GM19397 (cell line): ENCODE measurements at regions not wholly inside any gene's neighbourhood (a gene's known extent, or its start where the extent isn't known, plus 50 kb on each side); places are given as distances from the start of the nearest gene placed in this dataset.

ENCODE experiments used
- ATAC-seq: cut with Tn5 transposase; IDR thresholded peaks from one replicate; pipeline ENCODE4 v1.9.1; 2021; ENCODE audit warnings: mild to moderate bottlenecking, moderate library complexity; ENCODE audit not compliant: unreplicated experiment

GRCh38 chr2:223369889-223370288 lies 232.3 kb downstream of the SCG2 start:
- no peak for ATAC-seq

- no peak for ATAC-seq
These were observed 218.8 kb downstream of the SCG2 start for GRCh38 chr2:223383315-223383714.

GRCh38 chr2:223386189-223386588 lies 216.0 kb downstream of the SCG2 start:
- no peak for ATAC-seq

GRCh38 chr2:223386984-223387383 lies 215.2 kb downstream of the SCG2 start:
- ATAC-seq, result no peak

- no peak for ATAC-seq
These were observed 212.5 kb downstream of the SCG2 start for GRCh38 chr2:223389624-223390023.

- no peak for ATAC-seq
These were observed 205.2 kb downstream of the SCG2 start for GRCh38 chr2:223396993-223397392.

GRCh38 chr2:223399357-223399957 lies 202.7 kb downstream of the SCG2 start:
- no peak for ATAC-seq

- no peak for ATAC-seq
These were observed 197.5 kb downstream of the SCG2 start for GRCh38 chr2:223404616-223405015.

GRCh38 chr2:223414646-223415045 lies 187.5 kb downstream of the SCG2 start:
- no peak for ATAC-seq

GRCh38 chr2:223415071-223415470 lies 187.1 kb downstream of the SCG2 start:
- no peak for ATAC-seq

GRCh38 chr2:223416815-223417610 lies 185.1 kb downstream of the SCG2 start:
- ATAC-seq, result no peak

GRCh38 chr2:223418131-223418530 lies 184.0 kb downstream of the SCG2 start:
- ATAC-seq, result no peak

GRCh38 chr2:223418604-223419199 lies 183.5 kb downstream of the SCG2 start:
- no peak for ATAC-seq

- no peak for ATAC-seq
These were observed 182.1 kb downstream of the SCG2 start for GRCh38 chr2:223420048-223420447.

- ATAC-seq, result no peak
These were observed 170.7 kb downstream of the SCG2 start for GRCh38 chr2:223431479-223431878.

- no peak for ATAC-seq
These were observed 168.7 kb downstream of the SCG2 start for GRCh38 chr2:223433461-223433860.

- no peak for ATAC-seq
These were observed 164.4 kb downstream of the SCG2 start for GRCh38 chr2:223437788-223438187.

GRCh38 chr2:223439184-223439583 lies 163.0 kb downstream of the SCG2 start:
- no peak for ATAC-seq

- no peak for ATAC-seq
These were observed 162.4 kb downstream of the SCG2 start for GRCh38 chr2:223439786-223440185.

- ATAC-seq, result no peak
These were observed 159.3 kb downstream of the SCG2 start for GRCh38 chr2:223442847-223443246.

GRCh38 chr2:223450246-223450645 lies 151.9 kb downstream of the SCG2 start:
- ATAC-seq, result no peak

- ATAC-seq, result no peak
These were observed 144.9 kb downstream of the SCG2 start for GRCh38 chr2:223457301-223457700.
